ENCODE measurements at regions not wholly inside any gene's neighbourhood (a gene's known extent, or its start where the extent isn't known, plus 50 kb on each side); places are given as distances from the start of the nearest gene placed in this dataset.

DNA sequence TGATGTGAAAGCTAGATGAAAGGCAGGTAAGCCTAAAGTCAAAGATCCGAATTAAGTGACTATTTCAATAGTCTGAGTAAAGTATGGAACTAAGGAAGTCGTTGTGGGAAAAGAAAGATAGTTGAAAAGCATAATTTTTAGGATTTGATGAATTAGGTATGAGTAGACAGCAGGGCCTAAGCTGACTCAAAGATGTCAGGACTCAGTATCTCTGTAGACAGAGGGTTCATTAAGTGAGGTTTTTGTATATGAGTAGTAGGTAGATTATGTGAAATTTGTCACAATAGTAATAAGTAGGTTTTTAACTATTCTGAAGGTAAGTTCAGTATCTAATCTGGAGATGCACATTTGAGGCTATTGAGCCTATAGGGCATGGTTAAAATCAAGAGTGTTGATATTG, 196.4 kb downstream of the RASSF9 start:
- no peak for DNase-seq (ENCODE audit: low read depth)

DNA sequence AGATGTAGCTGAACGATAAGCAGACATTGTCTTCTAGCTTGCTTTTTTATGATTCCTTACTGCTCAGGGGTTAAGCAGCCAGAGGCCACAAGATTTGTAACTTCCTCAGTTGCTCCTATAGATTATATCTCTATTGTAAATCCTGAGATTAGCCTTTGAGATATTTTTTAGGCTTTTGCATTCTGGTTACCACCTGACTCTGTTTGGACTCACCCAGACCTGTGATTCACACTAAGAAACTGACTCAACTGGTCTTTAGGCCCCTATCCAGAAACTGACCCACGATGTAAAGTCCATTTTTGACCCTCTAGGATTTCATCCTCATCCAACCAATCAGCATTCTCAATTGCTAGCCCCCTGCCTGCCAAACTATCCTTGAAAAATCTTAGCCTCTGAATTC, 194.4 kb downstream of the RASSF9 start:
- peak; percentile 7 for DNase-seq (ENCODE audit: low read depth)

DNA sequence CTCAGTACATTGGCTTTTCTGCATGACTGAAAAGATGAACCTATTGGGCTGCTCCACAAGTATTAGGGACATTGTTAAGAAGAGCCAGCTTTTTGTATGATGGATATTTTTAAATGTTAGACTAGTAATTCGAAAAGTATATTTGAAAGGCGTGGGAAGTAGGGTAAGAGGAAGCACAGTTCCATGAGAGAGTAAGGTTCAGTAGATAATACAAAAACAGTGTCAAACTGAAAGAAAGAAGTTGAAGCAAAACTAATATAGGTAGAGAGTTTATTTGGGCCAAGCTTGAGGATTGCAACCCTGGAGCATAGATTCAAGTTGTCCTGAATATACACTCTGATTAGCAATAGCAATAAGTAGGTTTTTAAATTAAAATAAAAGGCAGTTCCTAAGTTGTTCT, 193.9 kb downstream of the RASSF9 start:
- no peak for DNase-seq (ENCODE audit: low read depth)

DNA sequence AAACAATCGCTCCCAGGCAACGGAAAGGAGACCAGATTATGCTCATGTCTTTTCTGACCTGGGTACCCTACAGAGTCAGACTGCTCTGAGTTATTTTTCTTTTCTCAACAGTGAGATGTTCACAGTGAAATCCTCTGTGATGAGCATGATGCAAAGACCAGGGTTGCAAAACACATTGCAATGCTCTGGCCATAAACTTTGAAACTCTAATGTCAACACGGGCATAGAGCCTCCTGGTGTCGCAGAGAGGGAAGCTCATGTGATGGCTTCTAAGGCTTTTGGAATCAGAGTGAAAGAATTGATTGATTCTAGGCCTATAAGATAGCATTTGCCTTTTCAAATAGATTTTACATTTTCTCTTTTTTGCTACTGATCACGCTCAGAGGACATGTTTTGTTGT, 193.4 kb downstream of the RASSF9 start:
- peak; percentile 73 for DNase-seq (ENCODE audit: low read depth)

DNA sequence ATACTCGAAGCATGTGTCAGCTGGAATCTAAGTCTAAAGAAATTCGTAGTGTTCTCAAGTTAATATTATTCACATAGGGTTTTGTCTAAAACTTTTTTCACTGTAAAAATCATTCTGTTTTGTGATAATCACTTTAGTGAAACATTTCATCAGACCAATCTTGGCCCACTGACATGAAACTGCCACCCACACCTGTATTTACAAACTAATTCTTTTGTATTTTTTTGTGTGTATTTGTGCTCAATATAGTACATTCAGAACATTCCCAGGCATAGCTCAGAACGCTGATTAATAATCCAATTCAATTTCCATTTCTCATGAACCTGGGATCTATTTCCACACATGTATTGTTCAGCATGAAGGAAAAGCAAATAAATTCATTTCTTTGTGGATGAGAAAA, 191.7 kb downstream of the RASSF9 start:
- DNase-seq (ENCODE audit: low read depth): no peak

DNA sequence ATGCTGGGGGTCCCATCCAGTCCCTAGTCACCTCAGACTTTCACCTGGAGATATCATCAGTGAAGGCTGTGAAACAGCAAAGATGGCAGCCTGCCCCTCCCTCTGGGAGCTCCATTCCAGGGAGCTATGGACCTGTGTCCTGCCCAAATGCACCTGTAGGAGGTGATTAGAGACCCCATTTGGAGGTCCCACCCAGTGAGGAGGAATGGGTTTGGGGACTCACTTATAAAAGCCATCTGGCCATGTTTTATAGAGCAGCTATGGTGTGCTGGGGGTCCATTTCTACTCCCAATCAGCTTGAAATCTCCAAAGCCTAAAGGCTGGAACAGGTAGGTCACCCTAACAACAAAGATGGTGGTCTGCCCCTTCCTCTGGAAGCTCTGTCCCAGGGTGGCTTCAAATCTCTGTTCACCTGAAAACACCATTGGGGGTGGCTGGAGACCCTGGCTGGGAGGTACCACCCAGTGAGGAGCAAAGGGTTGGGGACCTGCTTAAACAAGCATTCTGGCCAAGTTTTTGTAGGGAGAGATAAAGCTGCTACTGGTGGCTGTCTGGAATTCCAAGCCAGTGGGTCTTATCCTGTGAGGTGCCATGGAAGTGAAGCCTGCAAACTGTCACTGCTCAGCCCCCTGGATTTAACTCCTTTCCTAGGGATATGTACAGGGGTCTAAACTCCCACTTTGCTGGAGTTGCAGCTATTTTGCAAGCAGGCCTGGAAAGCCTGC, 182.3 kb downstream of the RASSF9 start:
- DNase-seq (ENCODE audit: low read depth): no peak

DNA sequence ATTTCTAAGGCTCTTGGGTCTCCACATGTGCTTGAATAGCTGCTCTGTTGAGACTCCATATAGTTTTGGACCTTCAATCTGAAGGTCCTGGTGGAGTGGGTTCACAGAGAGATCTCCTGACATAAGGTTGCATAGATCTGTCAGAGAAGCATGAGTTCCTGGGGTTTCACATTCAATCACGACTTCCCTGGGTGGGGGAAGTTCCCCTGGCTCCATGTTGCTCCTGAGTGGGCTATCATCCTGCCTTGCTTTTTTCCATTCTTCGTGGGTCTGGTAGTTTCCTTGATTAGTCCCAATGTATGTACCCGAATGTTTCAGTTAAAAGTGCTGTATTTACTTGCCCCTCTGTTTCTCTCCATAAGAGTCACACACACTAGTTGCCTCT, 181.8 kb downstream of the RASSF9 start:
- no peak for DNase-seq (ENCODE audit: low read depth)

DNA sequence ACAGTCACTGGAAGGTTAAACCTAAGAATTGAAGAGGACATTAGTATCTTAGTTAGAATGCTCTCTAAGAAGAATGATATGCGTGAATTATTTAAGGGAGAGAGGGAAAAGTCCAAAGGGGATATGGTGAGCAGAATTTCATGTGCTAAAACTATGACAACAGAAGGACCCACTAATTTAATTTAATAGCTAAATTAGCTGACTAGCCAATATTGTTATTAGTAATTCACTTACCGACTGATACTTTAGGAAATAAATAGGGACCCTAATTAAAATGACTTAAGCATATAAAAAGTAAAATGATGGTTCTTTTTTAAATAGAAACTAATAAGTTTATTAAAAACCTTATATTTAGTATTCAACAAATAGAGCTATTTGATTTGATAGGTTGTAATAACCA, 179.6 kb downstream of the RASSF9 start:
- no peak for DNase-seq (ENCODE audit: low read depth)

DNA sequence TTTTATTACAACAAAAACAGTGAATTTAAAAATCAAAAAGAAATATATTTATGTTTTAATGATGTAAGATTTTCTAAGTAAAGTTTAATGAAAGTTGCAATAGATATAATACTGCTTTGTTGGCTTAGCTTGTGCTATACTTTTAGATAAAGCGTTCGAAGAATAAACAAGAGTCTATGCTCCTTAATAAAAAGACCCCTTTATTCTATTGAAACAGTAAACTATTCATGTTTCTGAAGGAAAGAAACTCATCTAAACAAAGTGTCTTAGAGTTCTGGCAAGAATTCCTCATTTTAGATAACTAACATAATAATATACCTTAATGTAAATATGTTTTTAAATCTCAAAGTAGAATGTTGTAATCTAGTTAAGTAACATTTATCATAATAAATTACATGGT, 179.0 kb downstream of the RASSF9 start:
- no peak for DNase-seq (ENCODE audit: low read depth)

DNA sequence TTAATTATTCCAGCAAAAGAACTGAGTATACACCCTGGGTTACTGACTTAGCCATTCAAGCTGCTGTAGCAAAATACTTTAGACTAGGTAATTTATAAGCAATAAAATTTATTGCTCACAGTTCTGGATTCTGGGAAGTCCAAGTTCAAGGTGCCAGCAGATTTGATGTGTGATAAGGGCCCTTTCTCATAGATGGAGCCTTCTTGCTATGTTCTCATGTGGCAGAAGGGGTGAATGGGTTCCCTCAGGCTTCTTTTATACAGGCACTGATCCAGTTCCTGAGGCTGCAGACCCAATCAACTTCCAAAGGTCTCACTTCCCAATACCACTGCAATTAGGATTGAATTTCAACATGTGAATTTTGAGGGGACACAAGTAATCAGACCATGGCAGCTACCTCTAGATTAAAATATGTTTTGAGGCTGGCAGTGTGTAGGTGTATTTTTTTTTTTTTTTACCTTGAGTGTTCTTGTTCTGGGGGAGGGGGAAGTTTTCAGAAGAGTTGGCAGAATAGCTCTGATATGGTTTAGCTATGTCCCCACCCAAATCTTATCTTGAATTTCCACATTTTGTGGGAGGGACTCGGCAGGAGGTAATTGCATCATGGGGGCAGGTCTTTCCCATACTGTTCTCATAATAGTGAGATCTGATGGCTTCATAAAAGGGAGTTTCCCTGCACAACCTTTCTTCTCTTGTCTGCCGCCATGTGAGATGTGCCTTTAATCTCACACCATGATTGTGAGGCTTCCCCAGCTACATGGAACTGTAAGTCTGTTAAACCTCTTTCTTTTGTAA, 178.2 kb downstream of the RASSF9 start:
- DNase-seq (ENCODE audit: low read depth): peak; percentile 1

DNA sequence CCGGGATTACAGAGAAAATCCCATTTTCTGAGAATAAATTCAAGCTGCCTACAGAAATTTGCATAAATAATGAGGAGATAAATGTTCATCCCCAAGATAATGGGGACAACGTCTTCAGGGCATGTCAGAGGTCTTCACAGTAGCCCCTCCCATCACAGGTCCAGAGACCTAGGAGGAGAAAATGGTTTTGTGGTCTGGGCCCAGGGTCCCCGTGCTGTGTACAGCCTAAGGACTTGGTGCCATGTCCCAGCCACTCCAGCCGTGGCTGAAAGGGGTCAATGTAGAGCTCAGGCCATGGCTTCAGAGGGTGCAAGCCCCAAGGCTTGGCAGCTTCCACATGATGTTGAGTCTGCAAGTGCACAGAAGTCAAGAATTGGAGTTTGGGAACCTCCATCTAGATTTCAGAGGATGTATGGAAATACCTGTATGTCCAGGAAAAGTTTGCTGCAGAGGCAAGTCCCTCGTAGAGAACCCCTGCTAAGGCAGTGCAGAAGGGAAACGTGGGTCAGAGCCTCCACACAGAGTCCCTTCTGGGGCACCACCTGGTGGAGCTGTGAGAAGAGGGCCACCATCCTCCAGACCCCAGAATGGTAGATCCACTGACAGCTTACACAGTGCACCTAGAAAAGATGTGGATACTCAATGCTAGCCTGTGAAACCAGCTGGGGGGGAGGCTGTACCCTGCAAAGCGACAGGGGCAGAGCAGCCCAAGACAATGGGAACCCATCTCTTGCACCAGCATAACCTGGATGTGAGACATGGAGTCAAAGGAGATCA, 176.3 kb downstream of the RASSF9 start:
- no peak for DNase-seq (ENCODE audit: low read depth)

DNA sequence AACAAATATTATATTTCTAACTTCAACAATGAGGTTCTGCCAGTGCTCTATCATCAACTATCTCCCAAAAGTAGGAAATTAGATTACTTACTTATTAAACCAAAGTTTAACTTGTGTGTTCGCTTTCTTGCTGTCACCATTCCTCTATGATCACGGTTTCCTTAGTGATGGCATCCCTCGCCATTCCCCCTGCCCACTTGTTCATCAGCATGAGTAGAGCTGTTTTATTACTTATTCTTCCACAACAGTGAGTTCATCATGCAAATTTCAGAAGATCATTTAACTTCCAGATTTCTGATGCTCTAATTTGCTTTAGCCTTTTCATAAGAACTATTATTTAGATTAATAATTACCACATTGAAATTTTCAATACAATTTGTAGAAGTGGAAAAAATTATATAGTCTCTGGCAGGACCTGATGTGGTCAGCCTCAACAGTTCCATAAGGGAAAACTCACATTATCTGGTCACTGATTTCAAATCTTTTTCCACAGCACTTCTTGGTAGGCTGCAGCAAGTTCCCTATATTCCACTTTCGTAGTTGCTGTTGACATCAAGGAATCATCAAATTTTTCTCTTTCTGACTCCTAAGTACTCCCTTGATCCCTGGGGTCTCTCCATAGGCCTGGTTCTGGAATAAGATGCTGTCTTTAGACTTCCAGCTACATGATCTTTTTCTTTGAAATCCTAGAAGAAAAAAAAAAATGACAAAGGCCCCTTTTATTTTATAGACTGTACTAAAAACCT, 174.6 kb downstream of the RASSF9 start:
- DNase-seq (ENCODE audit: low read depth): no peak

DNA sequence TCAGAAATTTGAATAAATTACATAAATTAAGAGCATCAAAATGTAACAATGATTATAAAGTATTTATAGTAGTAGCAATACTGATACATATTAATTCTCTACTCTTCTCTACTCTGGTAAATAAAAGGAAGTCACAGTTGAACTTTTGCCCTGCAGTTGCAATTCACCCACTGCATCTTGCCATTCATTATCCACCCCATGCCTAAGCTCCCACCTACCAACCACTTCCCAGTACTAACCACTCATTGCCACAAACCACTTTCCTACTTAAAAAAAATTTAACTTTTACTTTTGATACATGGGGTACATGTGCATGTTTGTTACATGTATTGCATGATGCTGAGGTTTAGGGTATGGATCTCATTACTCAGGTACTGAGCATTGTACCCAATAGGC, 174.0 kb downstream of the RASSF9 start:
- DNase-seq (ENCODE audit: low read depth): no peak

DNA sequence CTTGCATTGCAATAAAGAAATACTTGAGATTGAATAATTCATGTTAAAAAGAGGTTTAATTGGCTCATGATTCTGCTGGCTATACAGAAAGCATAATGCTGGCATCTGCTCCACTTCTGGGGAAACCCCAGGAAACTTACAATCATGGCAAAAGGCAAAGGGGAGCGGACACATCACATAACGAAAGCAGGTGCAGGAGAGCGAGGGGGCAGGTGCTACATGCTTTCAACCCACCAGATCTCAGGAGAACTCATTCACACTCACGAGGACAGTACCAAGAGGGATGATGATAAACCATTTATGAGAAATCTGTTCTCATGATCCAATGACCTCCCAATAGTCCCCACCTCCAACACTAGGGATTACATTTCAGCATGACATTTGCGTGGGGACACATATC, 172.6 kb downstream of the RASSF9 start:
- no peak for DNase-seq (ENCODE audit: low read depth)

DNA sequence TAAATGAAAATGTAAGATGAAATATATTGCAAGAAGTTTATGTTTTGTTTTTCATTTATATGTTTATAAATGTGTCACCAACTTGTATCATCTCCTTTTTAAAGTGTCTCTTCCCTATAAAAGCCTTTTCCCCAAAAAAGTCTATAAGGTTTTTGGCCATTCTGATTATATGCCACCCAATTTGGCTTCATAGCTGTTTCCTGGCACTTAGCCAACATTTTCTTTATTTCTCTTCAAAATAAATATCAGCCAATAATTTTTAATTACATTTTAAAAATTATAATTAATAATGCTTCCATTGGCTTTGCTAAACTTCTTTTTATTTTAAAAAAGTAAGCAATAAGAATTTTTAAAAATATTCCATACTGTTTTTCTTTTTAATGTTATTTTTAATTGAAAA, 171.8 kb downstream of the RASSF9 start:
- no peak for DNase-seq (ENCODE audit: low read depth)

DNA sequence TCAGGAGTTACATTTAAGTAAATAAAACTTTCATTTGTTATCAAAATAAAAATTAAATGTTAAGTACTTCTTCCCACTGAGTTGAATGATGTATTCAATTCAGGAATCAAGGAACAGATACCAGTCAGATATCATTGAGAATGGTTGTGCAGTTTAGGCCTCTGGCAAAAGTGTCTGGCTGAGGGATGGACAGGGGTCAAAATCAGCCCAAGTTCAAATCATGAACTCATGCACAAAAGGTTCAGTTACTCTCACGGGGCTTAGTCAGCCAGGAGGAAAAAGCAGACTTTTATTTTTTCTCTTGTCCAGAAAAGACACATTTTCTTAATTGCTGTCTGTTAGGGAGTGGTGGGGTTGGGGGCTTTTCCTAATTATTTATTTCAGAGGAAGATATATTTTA, 166.3 kb downstream of the RASSF9 start:
- DNase-seq (ENCODE audit: low read depth): no peak

DNA sequence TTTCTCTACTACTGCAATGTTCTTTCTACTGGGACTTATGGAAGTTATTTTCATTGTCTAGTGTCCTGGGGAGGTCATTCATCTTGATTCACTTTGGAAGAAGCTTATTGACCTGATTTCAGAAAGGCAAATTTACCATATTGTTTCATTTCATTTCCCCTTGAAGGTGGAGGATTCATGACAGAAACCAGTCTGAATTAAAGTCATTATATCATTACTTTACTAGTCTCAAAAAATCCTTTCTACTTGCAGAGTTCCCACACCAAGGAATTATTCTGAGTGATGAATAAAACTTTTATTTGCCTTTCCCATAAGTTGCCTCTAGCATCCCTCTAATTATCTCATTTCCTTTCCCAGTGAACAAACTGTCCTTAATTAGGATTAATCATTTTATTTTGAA, 163.8 kb downstream of the RASSF9 start:
- no peak for DNase-seq (ENCODE audit: low read depth)

DNA sequence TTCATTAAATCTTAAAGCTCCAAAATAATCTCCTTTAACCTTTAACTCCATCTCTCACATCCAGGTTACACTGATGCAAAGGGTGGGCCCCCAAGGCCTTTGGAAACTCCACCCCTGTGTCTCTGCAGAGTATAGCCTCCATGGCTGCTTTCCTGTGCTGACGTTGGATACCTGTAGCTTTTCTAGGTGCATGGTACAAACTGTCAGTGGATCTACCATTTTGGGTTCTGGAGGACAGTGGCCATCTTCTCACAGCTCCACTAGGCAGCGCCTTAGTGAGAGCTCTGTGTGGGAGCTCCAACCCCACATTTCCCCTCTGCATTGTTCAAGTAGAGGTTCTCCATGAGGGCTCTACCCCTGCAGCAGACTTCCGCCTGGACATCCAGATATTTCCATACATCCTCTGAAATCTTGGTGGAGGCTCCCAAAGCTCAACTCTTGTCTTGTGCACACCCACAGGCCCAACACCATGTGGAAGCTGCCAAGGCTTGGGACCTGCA, 162.2 kb downstream of the RASSF9 start:
- no peak for DNase-seq (ENCODE audit: low read depth)

DNA sequence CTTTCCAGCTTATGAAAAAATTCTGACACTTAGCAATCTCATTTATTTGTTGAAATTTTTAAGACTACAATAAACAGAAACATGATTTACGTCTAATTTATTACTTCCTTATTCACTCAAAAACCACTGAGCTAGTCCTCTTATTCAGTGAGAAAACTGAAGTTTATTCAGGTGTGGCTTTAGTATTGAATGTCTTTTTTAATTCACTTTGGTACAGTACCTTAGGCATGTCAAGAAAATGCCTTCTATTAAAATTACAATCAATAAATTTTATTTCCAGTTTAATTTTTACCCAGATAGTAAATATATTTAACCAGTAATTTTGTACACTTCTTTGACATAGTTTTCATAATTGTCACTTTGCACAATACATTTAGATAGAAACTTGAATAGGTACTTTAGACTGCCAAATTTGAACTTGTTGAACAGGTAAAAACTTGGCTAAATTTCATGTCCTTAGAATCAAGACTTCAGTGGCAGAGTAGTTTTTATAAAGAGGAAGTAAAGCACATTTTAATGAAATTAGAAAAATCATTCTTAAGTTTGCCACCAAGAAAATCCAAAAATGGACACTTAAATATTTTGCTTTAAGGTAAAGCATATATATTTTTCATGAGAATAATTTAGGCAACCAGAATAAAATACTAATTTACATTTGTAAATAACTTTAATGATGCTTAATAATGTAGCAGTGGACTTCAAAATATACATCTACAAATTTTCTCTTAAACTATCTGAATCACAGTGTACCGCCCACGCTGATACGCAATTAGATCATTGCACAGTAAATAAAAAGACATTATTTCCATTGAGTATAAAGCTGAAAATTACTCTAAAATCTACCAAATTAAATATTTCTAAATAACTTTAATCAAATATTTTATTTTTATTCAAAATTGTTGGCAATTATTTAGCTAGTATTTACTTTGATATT, 159.1 kb downstream of the RASSF9 start:
- DNase-seq (ENCODE audit: low read depth): no peak

DNA sequence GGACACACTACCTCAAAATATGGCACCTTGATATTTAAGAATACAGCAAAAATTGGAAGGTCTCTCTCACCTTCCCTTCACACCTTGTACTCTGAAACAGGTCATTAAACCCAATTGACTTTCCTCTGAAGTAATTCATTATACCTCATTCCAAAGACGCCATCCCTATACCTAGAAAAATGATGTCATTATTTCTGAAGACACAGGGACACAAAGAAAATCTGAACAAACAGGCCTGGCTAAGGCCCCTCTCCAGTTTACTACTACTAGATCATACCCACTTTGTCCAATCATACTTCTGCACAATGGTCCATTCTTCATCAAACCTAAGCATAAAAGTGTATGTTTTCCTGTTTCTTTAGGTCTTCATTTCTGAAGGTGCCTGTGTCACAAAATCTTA, 156.9 kb downstream of the RASSF9 start:
- DNase-seq (ENCODE audit: low read depth): no peak

DNA sequence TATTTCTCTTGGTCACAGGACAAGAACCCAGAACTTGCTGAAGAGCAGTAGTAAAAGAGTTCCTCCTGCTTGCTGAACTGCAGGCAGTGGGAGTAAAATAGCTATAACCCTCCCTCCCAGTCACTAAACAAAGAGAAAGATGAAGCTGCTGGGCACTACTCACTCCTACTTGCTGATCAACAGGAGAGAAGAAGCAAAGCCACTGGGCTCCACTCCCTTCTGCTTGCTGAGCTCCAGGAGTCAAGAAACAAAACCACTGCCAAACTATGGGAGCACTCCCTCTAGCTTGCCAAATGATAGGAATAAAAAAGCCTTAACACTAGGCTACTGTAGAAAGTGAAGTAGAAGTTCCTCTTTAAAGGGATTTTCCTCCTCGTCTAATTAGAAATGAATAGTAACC, 155.3 kb downstream of the RASSF9 start:
- no peak for DNase-seq (ENCODE audit: low read depth)

Measured in amniotic epithelial cell (primary cell).